Smooth muscle cell (in vitro differentiated cells): ENCODE measurements at regions not wholly inside any gene's neighbourhood (a gene's known extent, or its start where the extent isn't known, plus 50 kb on each side); places are given as distances from the start of the nearest gene placed in this dataset.

ENCODE experiments used
- DNase-seq: peaks from one replicate; lab custom pipeline; 2025; ENCODE audit not compliant: unreplicated experiment; lab: John Stamatoyannopoulos, UW
- H2AFZ ChIP-seq: fragments of 200-600 bp; sonication (generic); 2 replicates; pipeline ENCODE4 v1.6.0; 2016; ENCODE audit warnings: antibody characterized with exemption, low read depth, mild to moderate bottlenecking
- H3F3A ChIP-seq: fragments of 200-600 bp; sonication (generic); 2 replicates; pipeline ENCODE4 v1.6.0; 2017; ENCODE audit warnings: antibody characterized with exemption, low read depth
- H3K27ac ChIP-seq: fragments of 200-600 bp; sonication (generic); 2 replicates; pipeline ENCODE4 v1.5.1; 2016; ENCODE audit warnings: low read depth, mild to moderate bottlenecking
- H3K27me3 ChIP-seq: fragments of 200-600 bp; sonication (generic); 2 replicates; pipeline ENCODE4 v1.6.1; 2016; ENCODE audit warnings: low read depth, mild to moderate bottlenecking
- H3K36me3 ChIP-seq: fragments of 200-600 bp; sonication (generic); 2 replicates; pipeline ENCODE4 v1.5.1; 2016; ENCODE audit warnings: low read depth
- H3K4me1 ChIP-seq: fragments of 200-600 bp; sonication (generic); 2 replicates; pipeline ENCODE4 v1.5.1; 2016; ENCODE audit warnings: low read depth
- H3K4me2 ChIP-seq: fragments of 200-600 bp; sonication (generic); 2 replicates; pipeline ENCODE4 v1.6.0; 2016; ENCODE audit warnings: mild to moderate bottlenecking
- H3K4me3 ChIP-seq: fragments of 200-600 bp; sonication (generic); 2 replicates; pipeline ENCODE4 v1.5.1; 2016; ENCODE audit warnings: mild to moderate bottlenecking
- H3K79me2 ChIP-seq: fragments of 200-600 bp; sonication (generic); 2 replicates; pipeline ENCODE4 v1.6.0; 2016; ENCODE audit warnings: low read depth, mild to moderate bottlenecking
- H3K9ac ChIP-seq: fragments of 200-600 bp; sonication (generic); 2 replicates; pipeline ENCODE4 v1.6.0; 2016; ENCODE audit warnings: low read depth
- H3K9me3 ChIP-seq: fragments of 200-600 bp; sonication (generic); replicated peaks from 2 replicates; pipeline ENCODE4 v1.5.1; 2016; ENCODE audit warnings: low read depth
- H4K20me1 ChIP-seq: fragments of 200-600 bp; sonication (generic); 2 replicates; pipeline ENCODE4 v1.6.0; 2016; ENCODE audit warnings: low read depth
- WGBS: methylation state at CpG from one replicate; pipeline ENCODE4 v1.1.7; 2016; ENCODE audit warnings: low lambda C conversion rate; 5-methylcytosine and 5-hydroxymethylcytosine counted together
- TF ChIP-seq, protein P1 (sequence below): fragments of 200-600 bp; sonication (generic); IDR thresholded peaks from 2 replicates; pipeline ENCODE4 v1.5.1; 2017; ENCODE audit warnings: borderline replicate concordance, mild to moderate bottlenecking, antibody characterized with exemption; ENCODE audit not compliant: insufficient read depth, poor library complexity, severe bottlenecking

DNA sequence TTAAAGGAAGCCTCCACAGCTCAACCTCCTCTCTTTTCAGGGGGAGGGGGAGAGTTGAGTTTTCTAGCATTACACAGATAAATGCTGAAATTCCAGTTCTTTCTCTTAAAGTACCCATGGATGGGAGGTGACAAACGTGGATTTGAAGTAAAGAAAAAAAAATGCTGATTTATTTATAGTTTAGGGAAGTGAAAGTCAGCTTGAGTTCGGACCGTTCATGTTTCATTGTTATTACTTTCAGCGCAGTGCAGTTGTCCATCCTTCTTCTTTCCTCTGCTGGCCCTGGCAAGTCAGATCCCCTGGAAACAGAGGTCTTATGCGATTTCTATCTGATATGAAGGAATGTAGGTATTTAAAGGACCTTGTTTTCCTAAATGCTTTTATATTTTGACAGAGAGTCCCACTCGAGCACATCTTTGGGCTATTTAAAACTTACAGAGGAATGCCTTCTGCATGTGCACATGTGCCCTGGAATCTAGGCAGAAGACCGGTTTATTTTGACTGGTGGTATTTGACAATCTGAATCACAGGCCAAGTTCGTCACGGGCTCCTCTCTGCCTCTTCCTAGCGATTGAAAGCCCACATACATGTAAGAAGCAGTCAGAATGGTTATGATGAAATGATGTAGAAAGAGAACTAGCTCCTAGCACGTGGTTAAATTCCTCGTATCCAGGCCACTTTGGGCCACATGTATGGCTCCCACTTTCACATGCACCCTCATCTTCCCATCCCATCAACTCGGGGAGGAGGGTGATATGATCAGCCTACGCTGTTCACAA lies 385.2 kb upstream of the KLF4 start:
- TF ChIP-seq, protein P1, sequence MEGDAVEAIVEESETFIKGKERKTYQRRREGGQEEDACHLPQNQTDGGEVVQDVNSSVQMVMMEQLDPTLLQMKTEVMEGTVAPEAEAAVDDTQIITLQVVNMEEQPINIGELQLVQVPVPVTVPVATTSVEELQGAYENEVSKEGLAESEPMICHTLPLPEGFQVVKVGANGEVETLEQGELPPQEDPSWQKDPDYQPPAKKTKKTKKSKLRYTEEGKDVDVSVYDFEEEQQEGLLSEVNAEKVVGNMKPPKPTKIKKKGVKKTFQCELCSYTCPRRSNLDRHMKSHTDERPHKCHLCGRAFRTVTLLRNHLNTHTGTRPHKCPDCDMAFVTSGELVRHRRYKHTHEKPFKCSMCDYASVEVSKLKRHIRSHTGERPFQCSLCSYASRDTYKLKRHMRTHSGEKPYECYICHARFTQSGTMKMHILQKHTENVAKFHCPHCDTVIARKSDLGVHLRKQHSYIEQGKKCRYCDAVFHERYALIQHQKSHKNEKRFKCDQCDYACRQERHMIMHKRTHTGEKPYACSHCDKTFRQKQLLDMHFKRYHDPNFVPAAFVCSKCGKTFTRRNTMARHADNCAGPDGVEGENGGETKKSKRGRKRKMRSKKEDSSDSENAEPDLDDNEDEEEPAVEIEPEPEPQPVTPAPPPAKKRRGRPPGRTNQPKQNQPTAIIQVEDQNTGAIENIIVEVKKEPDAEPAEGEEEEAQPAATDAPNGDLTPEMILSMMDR: no peak
- no peak for DNase-seq

DNA sequence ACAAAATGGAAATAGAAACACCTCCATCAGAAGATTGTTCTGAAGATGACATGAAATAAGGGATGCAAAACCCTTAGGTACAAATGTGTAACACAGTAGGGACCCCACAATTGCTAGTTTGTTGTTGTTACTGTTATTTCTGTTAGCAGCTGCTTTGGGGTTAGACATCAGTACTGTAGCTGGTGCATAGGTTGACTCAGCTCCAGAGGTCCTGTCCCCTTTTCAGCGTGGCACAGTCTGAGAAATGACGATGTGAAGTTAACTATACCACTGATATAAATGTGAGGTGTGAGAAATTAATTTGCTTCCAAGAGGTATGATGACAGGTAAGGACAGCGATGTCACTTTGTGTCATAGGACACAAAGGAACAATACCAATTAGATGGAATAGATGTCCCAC lies 384.6 kb upstream of the KLF4 start:
- H3K4me2 ChIP-seq: no peak overlapping the region
- DNase-seq: no peak
- no peaks in the 10 kb centered on the region for H3K79me2 ChIP-seq
- no peak overlapping the region for H2AFZ ChIP-seq
- H3F3A ChIP-seq: no peaks in the 10 kb centered on the region
- H4K20me1 ChIP-seq: no peaks in the 10 kb centered on the region
- H3K36me3 ChIP-seq: no peaks in the 10 kb centered on the region
- H3K27ac ChIP-seq: no peak overlapping the region
- H3K4me1 ChIP-seq: no peaks in the 10 kb centered on the region
- TF ChIP-seq, protein P1: no peak
- 94% methylated on average over 3 of the region's 3 CpGs for WGBS
- H3K27me3 ChIP-seq: no peaks in the 10 kb centered on the region
- H3K4me3 ChIP-seq: no peak overlapping the region
- no peaks in the 10 kb centered on the region for H3K9me3 ChIP-seq
- no peak overlapping the region for H3K9ac ChIP-seq

More for the DNA sequence above, 385.2 kb upstream of the KLF4 start:
- no peaks in the 10 kb centered on the region for H3K9me3 ChIP-seq
- H3K27me3 ChIP-seq: no peaks in the 10 kb centered on the region
- no peak overlapping the region for H3K27ac ChIP-seq
- no peak overlapping the region for H2AFZ ChIP-seq
- no peak overlapping the region for H3K9ac ChIP-seq
- WGBS: 92% methylated on average over 14 of the region's 14 CpGs
- no peak overlapping the region for H3K4me2 ChIP-seq
- no peaks in the 10 kb centered on the region for H3K4me1 ChIP-seq
- H3K79me2 ChIP-seq: no peaks in the 10 kb centered on the region
- H3K4me3 ChIP-seq: no peak overlapping the region
- no peaks in the 10 kb centered on the region for H3K36me3 ChIP-seq
- H4K20me1 ChIP-seq: no peaks in the 10 kb centered on the region
- H3F3A ChIP-seq: no peaks in the 10 kb centered on the region

DNA sequence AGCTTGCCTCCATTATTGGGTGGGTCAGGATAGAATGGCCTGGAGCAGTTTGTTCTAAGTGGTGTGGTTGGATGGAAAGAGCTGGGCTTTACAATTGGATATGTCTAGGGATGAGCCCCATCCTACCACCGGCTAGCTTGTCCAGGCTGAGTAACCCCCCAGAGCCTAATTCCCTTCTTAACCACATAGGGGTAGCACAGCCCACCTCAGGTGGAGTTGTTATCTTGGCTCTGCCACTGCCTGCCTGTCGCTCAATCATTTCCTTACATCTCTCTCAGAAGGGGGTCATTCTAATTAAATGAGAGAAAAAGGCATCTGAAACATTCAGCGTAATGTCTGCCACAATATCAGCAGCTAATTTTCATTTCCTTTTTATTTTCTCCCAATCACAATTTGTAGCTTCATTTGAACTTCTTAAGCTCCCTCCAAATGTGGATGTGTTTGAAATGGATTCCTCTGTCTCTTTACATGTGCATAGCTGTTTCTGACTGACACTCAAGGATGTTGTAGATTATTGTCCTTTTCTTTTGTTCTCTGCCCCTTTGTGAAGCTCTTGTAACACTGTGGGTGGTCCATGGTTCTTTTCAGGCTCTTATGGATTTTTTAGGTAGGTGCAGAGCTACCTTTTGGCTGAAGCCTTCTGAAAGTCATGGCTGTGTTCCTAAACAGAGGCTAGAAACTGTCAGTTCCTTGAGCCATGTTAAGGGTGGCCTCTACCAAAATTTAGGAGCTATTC lies 383.1 kb upstream of the KLF4 start:
- no peaks in the 10 kb centered on the region for H3K4me1 ChIP-seq
- no peaks in the 10 kb centered on the region for H3K79me2 ChIP-seq
- H4K20me1 ChIP-seq: no peaks in the 10 kb centered on the region
- TF ChIP-seq, protein P1: no peak
- DNase-seq: no peak
- H3K4me3 ChIP-seq: no peak overlapping the region
- H3F3A ChIP-seq: no peaks in the 10 kb centered on the region
- no peak overlapping the region for H3K4me2 ChIP-seq
- H3K9me3 ChIP-seq: no peaks in the 10 kb centered on the region
- H3K9ac ChIP-seq: no peak overlapping the region
- no peak overlapping the region for H2AFZ ChIP-seq
- WGBS: 61% methylated on average over 3 of the region's 3 CpGs
- no peaks in the 10 kb centered on the region for H3K36me3 ChIP-seq
- H3K27me3 ChIP-seq: no peaks in the 10 kb centered on the region
- no peak overlapping the region for H3K27ac ChIP-seq
